CD14-positive monocyte (primary cell): ENCODE measurements at regions not wholly inside any gene's neighbourhood (a gene's known extent, or its start where the extent isn't known, plus 50 kb on each side); places are given as distances from the start of the nearest gene placed in this dataset.

ENCODE experiments used
- DNase-seq, 3 donors: peaks; one replicate each; pipeline ENCODE4 v3.0.0-alpha.2; 2011 to 2022
- H2AFZ ChIP-seq: 2 replicates; pipeline ENCODE4 v1.6.0; 2012; ENCODE audit warnings: mild to moderate bottlenecking, low read depth, low read length, inconsistent platforms; ENCODE audit not compliant: insufficient read depth, poor library complexity, severe bottlenecking
- H3K27ac ChIP-seq, 2 donors: 1 replicate in 1 of 2; 2 replicates in 1 of 2; pipeline ENCODE4 v1.5.1; 2012 to 2013; ENCODE audit warnings: low read length in 2 of 2, control low read depth in 1 of 2, inconsistent platforms in 1 of 2, low read depth in 1 of 2, mild to moderate bottlenecking in 1 of 2
- H3K27me3 ChIP-seq, 2 donors: one replicate each; pipeline versions ENCODE4 v1.6.0 to v1.6.1; 2011 to 2013; ENCODE audit warnings: low read length in 2 of 2; ENCODE audit not compliant: control insufficient read depth in 2 of 2, insufficient read depth in 2 of 2
- H3K36me3 ChIP-seq, 2 donors: replicated peaks in 1 of 2; 1 replicate in 1 of 2; 2 replicates in 1 of 2; pipeline versions ENCODE4 v1.5.1 to v1.6.1; 2012 to 2013; ENCODE audit warnings: low read length in 2 of 2, control low read depth in 1 of 2, inconsistent platforms in 1 of 2, mild to moderate bottlenecking in 1 of 2; ENCODE audit not compliant: insufficient read depth in 2 of 2, control insufficient read depth in 1 of 2
- H3K4me1 ChIP-seq, 2 donors: 1 replicate in 1 of 2; 2 replicates in 1 of 2; pipeline versions ENCODE4 v1.5.1 to v1.6.1; 2012 to 2013; ENCODE audit warnings: low read length in 2 of 2, control low read depth in 1 of 2, inconsistent platforms in 1 of 2, mild to moderate bottlenecking in 1 of 2, moderate library complexity in 1 of 2; ENCODE audit not compliant: insufficient read depth in 2 of 2, control insufficient read depth in 1 of 2
- H3K4me2 ChIP-seq: replicated peaks from 2 replicates; pipeline ENCODE3; 2012; ENCODE audit warnings: low read length, moderate library complexity, mild to moderate bottlenecking; ENCODE audit not compliant: poor library complexity, severe bottlenecking; ENCODE audit errors: extremely low read depth
- H3K4me3 ChIP-seq, 3 experiments: fragments of 200-600 bp in 1 of 3; sonication (generic) in 1 of 3; replicated peaks in 1 of 3; 1 replicate in 2 of 3; 2 replicates in 1 of 3; pipeline ENCODE4 v1.5.1; 2011 to 2013; ENCODE audit warnings: low read length in 3 of 3, mild to moderate bottlenecking in 3 of 3, control low read depth in 2 of 3, low read depth in 2 of 3, inconsistent platforms in 1 of 3, moderate library complexity in 1 of 3
- H3K79me2 ChIP-seq: 2 replicates; pipeline ENCODE4 v1.6.0; 2012; ENCODE audit warnings: mild to moderate bottlenecking, control low read depth, inconsistent platforms, low read length, moderate library complexity; ENCODE audit not compliant: insufficient read depth
- H3K9ac ChIP-seq: 2 replicates; pipeline ENCODE4 v1.6.0; 2017; ENCODE audit warnings: low read length, mild to moderate bottlenecking; ENCODE audit not compliant: insufficient read depth, poor library complexity, severe bottlenecking
- H3K9me3 ChIP-seq, 2 donors: replicated peaks in 1 of 2; 1 replicate in 1 of 2; 2 replicates in 1 of 2; pipeline versions ENCODE4 v1.5.1 to v1.6.1; 2012 to 2013; ENCODE audit warnings: low read length in 2 of 2, control low read depth in 1 of 2; ENCODE audit not compliant: control insufficient read depth in 1 of 2, insufficient read depth in 1 of 2
- H4K20me1 ChIP-seq: 2 replicates; pipeline ENCODE4 v1.6.0; 2012; ENCODE audit warnings: mild to moderate bottlenecking, low read length, control low read depth, moderate library complexity; ENCODE audit not compliant: insufficient read depth
- H3K27ac Mint-ChIP-seq, 7 donors: one replicate each; pipeline ENCODE4 v1.8.0; 2020; ENCODE audit warnings: mild to moderate bottlenecking in 7 of 7, mixed read lengths in 7 of 7, moderate library complexity in 6 of 7, inconsistent platforms in 2 of 7
- H3K27me3 Mint-ChIP-seq, 3 donors: one replicate each; pipeline ENCODE4 v1.8.0; 2021 to 2022; ENCODE audit warnings: low read depth in 3 of 3, mild to moderate bottlenecking in 3 of 3, mixed read lengths in 3 of 3, moderate library complexity in 3 of 3, inconsistent platforms in 1 of 3
- H3K36me3 Mint-ChIP-seq, 2 donors: one replicate each; pipeline ENCODE4 v1.8.0; 2020; ENCODE audit warnings: mixed read lengths in 2 of 2, inconsistent platforms in 1 of 2, mild to moderate bottlenecking in 1 of 2
- H3K4me1 Mint-ChIP-seq: one replicate; pipeline ENCODE4 v1.8.0; 2020; ENCODE audit warnings: mild to moderate bottlenecking, mixed read lengths
- H3K4me3 Mint-ChIP-seq, 2 donors: one replicate each; pipeline ENCODE4 v1.8.0; 2020; ENCODE audit warnings: mild to moderate bottlenecking in 2 of 2, mixed read lengths in 2 of 2, moderate library complexity in 1 of 2
- H3K9me3 Mint-ChIP-seq, 7 donors: one replicate each; pipeline ENCODE4 v1.8.0; 2020 to 2022; ENCODE audit warnings: mixed read lengths in 7 of 7, mild to moderate bottlenecking in 6 of 7, moderate library complexity in 6 of 7, inconsistent platforms in 2 of 7
- CTCF ChIP-seq: fragments of 200-600 bp; IDR thresholded peaks from one replicate; pipeline ENCODE4 v1.8.0; 2022; ENCODE audit warnings: antibody characterized with exemption, mild to moderate bottlenecking
- WGBS: methylation state at CpG from one replicate; pipeline ENCODE4 v1.1.5; 2013; ENCODE audit warnings: missing lambda C conversion rate; ENCODE audit not compliant: insufficient coverage; 5-methylcytosine and 5-hydroxymethylcytosine counted together
- intact Hi-C, 2 donors: fragments of 100-400 bp; cut with micrococcal nuclease; formaldehyde crosslinking; loops; one replicate each; pipeline versions ENCODE4 v1.15.0 to v1.15.1; 2023

GRCh38 chr5:12648558-12648957 lies 744.3 kb upstream of the CTNND2 start:
- Histone ChIP-seq H4K20me1 (no peaks in the 10 kb centered on the region), H3K9me3 (peaks cover 4 to 7% of the 10 kb centered on the region in 2 donors), H2AFZ (no peak overlapping the region), H3K4me2 (no peak overlapping the region), H3K27ac (no peak overlapping the region), H3K79me2 (no peaks in the 10 kb centered on the region), H3K4me1 (no peaks in the 10 kb centered on the region), H3K27me3 (no peaks in the 10 kb centered on the region), H3K9ac (no peak overlapping the region), H3K36me3 (no peaks in the 10 kb centered on the region), H3K4me3 (no peak overlapping the region)
- H3K4me1 Mint-ChIP-seq, result no peaks in the 10 kb centered on the region
- H3K27ac Mint-ChIP-seq, result no peak overlapping the region
- DNase-seq, result no peak
- WGBS, result 83% methylated on average over 1 of the region's 1 CpG
- no peak for TF ChIP-seq CTCF
- peaks cover 0 to 1% (median 0%) of the 10 kb centered on the region in 3 donors for H3K27me3 Mint-ChIP-seq
- H3K36me3 Mint-ChIP-seq, result no peaks in the 10 kb centered on the region
- no peak overlapping the region for H3K4me3 Mint-ChIP-seq
- intact Hi-C loops, result no loop called here
- peaks cover 0 to 10% (median 7%) of the 10 kb centered on the region in 7 donors for H3K9me3 Mint-ChIP-seq

- Histone ChIP-seq H3K27ac (no peak overlapping the region), H2AFZ (no peak overlapping the region), H3K9ac (no peak overlapping the region), H4K20me1 (no peaks in the 10 kb centered on the region), H3K27me3 (no peaks in the 10 kb centered on the region), H3K36me3 (no peaks in the 10 kb centered on the region), H3K4me1 (no peaks in the 10 kb centered on the region), H3K4me3 (no peak overlapping the region), H3K9me3 (peaks cover 4 to 7% of the 10 kb centered on the region in 2 donors), H3K4me2 (no peak overlapping the region), H3K79me2 (no peaks in the 10 kb centered on the region)
- no peak overlapping the region for H3K27ac Mint-ChIP-seq
- DNase-seq, result no peak
- H3K9me3 Mint-ChIP-seq, result peaks cover 0 to 10% (median 7%) of the 10 kb centered on the region in 7 donors
- intact Hi-C loops, result no loop called here
- H3K4me1 Mint-ChIP-seq, result no peaks in the 10 kb centered on the region
- H3K27me3 Mint-ChIP-seq, result peaks cover 0 to 1% (median 0%) of the 10 kb centered on the region in 3 donors
- 81% methylated on average over 4 of the region's 4 CpGs for WGBS
- no peak for TF ChIP-seq CTCF
- no peak overlapping the region for H3K4me3 Mint-ChIP-seq
- no peaks in the 10 kb centered on the region for H3K36me3 Mint-ChIP-seq
These were observed 743.4 kb upstream of the CTNND2 start for GRCh38 chr5:12647613-12648012.
